SK-N-SH (cell line): ENCODE measurements at regions not wholly inside any gene's neighbourhood (a gene's known extent, or its start where the extent isn't known, plus 50 kb on each side); places are given as distances from the start of the nearest gene placed in this dataset.

ENCODE experiments used
- CTCF ChIA-PET: fragments of 300-600, 350-600 bp; formaldehyde crosslinking; extraction: SDS; loops from one replicate; lab custom pipeline; 2021; lab: Yijun Ruan, JAX
- POLR2A ChIA-PET: fragments of 350-600 bp; sonication (Branson Sonifier 250); formaldehyde crosslinking; extraction: SDS; loops from one replicate; lab custom pipeline; 2020; ENCODE audit warnings: antibody characterized with exemption, inconsistent platforms; lab: Yijun Ruan, JAX
- DNase-seq: peaks from one replicate; pipeline ENCODE4 v3.0.0; 2012
- H2AFZ ChIP-seq: fragments of 200-600 bp; sonication (generic); 2 replicates; pipeline ENCODE4 v1.8.1; 2016; ENCODE audit warnings: antibody characterized with exemption, mild to moderate bottlenecking, low read depth
- H3F3A ChIP-seq: fragments of 200-600 bp; sonication (generic); replicated peaks from 2 replicates; pipeline ENCODE3; 2016; ENCODE audit warnings: antibody characterized with exemption, mild to moderate bottlenecking; ENCODE audit not compliant: insufficient read depth
- H3K27ac ChIP-seq, 2 experiments: fragments of 200-500 bp in 1 of 2; fragments of 200-600 bp in 1 of 2; sonication (Bioruptor generic) in 1 of 2; sonication (generic), shearing (Covaris generic) in 1 of 2; 2 replicates each; pipeline versions ENCODE4 v1.5.1 to v1.6.1; 2014 to 2016; ENCODE audit warnings: low read depth in 2 of 2, inconsistent platforms in 1 of 2, low read length in 1 of 2, mild to moderate bottlenecking in 1 of 2, mixed read lengths in 1 of 2
- H3K27me3 ChIP-seq: fragments of 200-600 bp; sonication (generic), shearing (Covaris generic); 2 replicates; pipeline ENCODE4 v1.6.1; 2016; ENCODE audit warnings: mixed run types; ENCODE audit not compliant: insufficient read depth
- H3K36me3 ChIP-seq, 2 experiments: fragments of 200-500 bp in 1 of 2; fragments of 200-600 bp in 1 of 2; sonication (Bioruptor generic) in 1 of 2; sonication (generic) in 1 of 2; replicated peaks in 1 of 2; 2 replicates each; pipeline versions ENCODE3 to v1.5.1; 2014 to 2016; ENCODE audit warnings: low read length in 1 of 2, mild to moderate bottlenecking in 1 of 2; ENCODE audit not compliant: insufficient read depth in 2 of 2, control insufficient read depth in 1 of 2
- H3K4me1 ChIP-seq, 2 experiments: fragments of 200-500 bp in 1 of 2; fragments of 200-600 bp in 1 of 2; sonication (Bioruptor generic) in 1 of 2; sonication (generic), shearing (Covaris generic) in 1 of 2; 2 replicates each; pipeline versions ENCODE4 v1.5.1 to v1.6.1; 2014 to 2016; ENCODE audit warnings: low read depth in 1 of 2, low read length in 1 of 2, mixed run types in 1 of 2; ENCODE audit not compliant: insufficient read depth in 2 of 2, control insufficient read depth in 1 of 2
- H3K4me2 ChIP-seq: fragments of 200-600 bp; sonication (generic), shearing (Covaris generic); 2 replicates; pipeline ENCODE4 v1.6.1; 2017; ENCODE audit warnings: mixed run types
- H3K4me3 ChIP-seq, 2 experiments: fragments of 200-500 bp in 1 of 2; fragments of 200-600 bp in 1 of 2; sonication (Bioruptor generic) in 1 of 2; sonication (generic), shearing (Covaris generic) in 1 of 2; 2 replicates each; pipeline versions ENCODE4 v1.5.1 to v1.8.1; 2014 to 2016; ENCODE audit warnings: low read depth in 2 of 2, inconsistent platforms in 1 of 2, low read length in 1 of 2, mild to moderate bottlenecking in 1 of 2, mixed read lengths in 1 of 2, moderate library complexity in 1 of 2
- H3K79me2 ChIP-seq: fragments of 200-600 bp; sonication (generic); 2 replicates; pipeline ENCODE4 v1.8.1; 2017; ENCODE audit warnings: mild to moderate bottlenecking; ENCODE audit not compliant: insufficient read depth
- H3K9ac ChIP-seq: fragments of 200-600 bp; sonication (generic); 2 replicates; pipeline ENCODE4 v1.6.1; 2017; ENCODE audit warnings: mixed run types
- H3K9me2 ChIP-seq: fragments of 200-600 bp; sonication (generic); 2 replicates; pipeline ENCODE4 v1.6.1; 2017; ENCODE audit warnings: mixed run types
- H3K9me3 ChIP-seq: fragments of 200-600 bp; sonication (generic); 2 replicates; pipeline ENCODE4 v1.6.1; 2017; ENCODE audit warnings: mixed run types, mild to moderate bottlenecking, moderate library complexity
- H4K20me1 ChIP-seq: fragments of 200-600 bp; sonication (generic); 2 replicates; pipeline ENCODE4 v1.6.1; 2017; ENCODE audit warnings: mild to moderate bottlenecking, mixed run types; ENCODE audit not compliant: insufficient read depth
- CHD2 ChIP-seq: fragments of 150-350 bp; IDR thresholded peaks from 2 replicates; pipeline ENCODE4 v1.6.1; 2018; ENCODE audit warnings: low read length; ENCODE audit not compliant: partially characterized antibody
- CTCF ChIP-seq: fragments of 200-600 bp; sonication (generic); IDR thresholded peaks from 2 replicates; pipeline ENCODE4 v1.6.1; 2017; ENCODE audit warnings: antibody characterized with exemption, mild to moderate bottlenecking, moderate library complexity
- EP300 ChIP-seq, 2 experiments: IDR thresholded peaks; 2 replicates each; pipeline versions ENCODE4 v1.4.0 to v1.6.1; 2012; ENCODE audit warnings: borderline replicate concordance in 1 of 2, low read depth in 1 of 2, low read length in 1 of 2
- FOXJ3 ChIP-seq: sonication (generic); formaldehyde crosslinking; IDR thresholded peaks from 2 replicates; pipeline ENCODE4 v1.5.1; 2020; ENCODE audit warnings: mild to moderate bottlenecking, missing genetic modification reagents
- FOXM1 ChIP-seq: IDR thresholded peaks from 2 replicates; pipeline ENCODE4 v1.4.0; 2012; ENCODE audit warnings: low read depth, mild to moderate bottlenecking
- GABPA ChIP-seq: IDR thresholded peaks from 2 replicates; pipeline ENCODE4 v1.4.0; 2012; ENCODE audit warnings: low read depth, mild to moderate bottlenecking
- GATA2 ChIP-seq: sonication (generic); formaldehyde crosslinking; IDR thresholded peaks from 2 replicates; pipeline ENCODE4 v1.5.0; 2020; ENCODE audit warnings: mild to moderate bottlenecking, missing genetic modification reagents
- IRF3 ChIP-seq: fragments of 150-350 bp; IDR thresholded peaks from 2 replicates; pipeline ENCODE4 v1.6.1; 2016; ENCODE audit warnings: mild to moderate bottlenecking, low read depth, low read length
- JUND ChIP-seq: IDR thresholded peaks from 2 replicates; pipeline ENCODE4 v1.4.0; 2012
- MEF2A ChIP-seq: IDR thresholded peaks from 2 replicates; pipeline ENCODE4 v1.4.0; 2012; ENCODE audit warnings: low read depth, borderline replicate concordance
- PBX3 ChIP-seq: IDR thresholded peaks from 2 replicates; pipeline ENCODE4; 2012
- POLR2AphosphoS5 ChIP-seq: IDR thresholded peaks from 2 replicates; pipeline ENCODE4 v1.6.1; 2012; ENCODE audit warnings: low read depth, low read length
- RAD21 ChIP-seq: IDR thresholded peaks from 2 replicates; pipeline ENCODE4 v1.6.1; 2012; ENCODE audit warnings: mild to moderate bottlenecking, low read length
- RFX5 ChIP-seq: IDR thresholded peaks from 2 replicates; pipeline ENCODE4 v1.6.1; 2012; ENCODE audit warnings: mild to moderate bottlenecking, improper control_type of control experiment, low read length
- RXRA ChIP-seq: IDR thresholded peaks from 2 replicates; pipeline ENCODE4 v1.4.0; 2012; ENCODE audit warnings: low read depth, mild to moderate bottlenecking, borderline replicate concordance
- SIN3A ChIP-seq: IDR thresholded peaks from 2 replicates; pipeline ENCODE4 v1.6.1; 2012; ENCODE audit warnings: low read depth, mild to moderate bottlenecking, low read length, moderate library complexity, borderline replicate concordance
- SMC3 ChIP-seq: IDR thresholded peaks from 2 replicates; pipeline ENCODE4 v1.6.1; 2012; ENCODE audit warnings: low read depth, low read length, improper control_type of control experiment
- TEAD4 ChIP-seq: IDR thresholded peaks from 2 replicates; pipeline ENCODE4 v1.4.0; 2012; ENCODE audit warnings: mild to moderate bottlenecking, borderline replicate concordance; ENCODE audit not compliant: insufficient read depth
- USF1 ChIP-seq: IDR thresholded peaks from 2 replicates; pipeline ENCODE4 v1.4.0; 2012; ENCODE audit warnings: low read depth, borderline replicate concordance
- WGBS: methylation state at CpG from one replicate; pipeline ENCODE4 v1.1.6; 2017; ENCODE audit warnings: low lambda C conversion rate; 5-methylcytosine and 5-hydroxymethylcytosine counted together

GRCh38 chr4:61086979-61087378 is 113.1 kb upstream of the ADGRL3 start:
- Histone ChIP-seq H3K79me2 (no peaks in the 10 kb centered on the region), H3F3A (no peaks in the 10 kb centered on the region), H3K9ac (no peak overlapping the region), H4K20me1 (no peaks in the 10 kb centered on the region), H3K27ac (no peak overlapping the region), H3K9me3 (no peaks in the 10 kb centered on the region), H2AFZ (no peak overlapping the region), H3K36me3 (no peaks in the 10 kb centered on the region), H3K9me2 (0 out of 2 replicates have a peak, but pooled peaks cover 3% of the 10 kb centered on the region), H3K4me1 (no peaks in the 10 kb centered on the region), H3K27me3 (no peaks in the 10 kb centered on the region), H3K4me3 (no peak overlapping the region), H3K4me2 (no peak overlapping the region)
- POLR2A ChIA-PET: no interaction called here
- CTCF ChIA-PET: no interaction called here
- TF ChIP-seq MEF2A (no peak), SIN3A (no peak), RFX5 (no peak), USF1 (no peak), JUND (no peak), GATA2 (CRISPR knock-in tag) (no peak), TEAD4 (no peak), RAD21 (no peak)
- no peak for DNase-seq
- 10% methylated on average over 3 of the region's 3 CpGs for WGBS

GRCh38 chr4:61094854-61095598 is 105.1 kb upstream of the ADGRL3 start:
- Histone ChIP-seq H3K9me2 (0 out of 2 replicates have a peak, but pooled peaks cover 3% of the 10 kb centered on the region), H3K27ac (no peak overlapping the region), H2AFZ (no peak overlapping the region), H3K79me2 (no peaks in the 10 kb centered on the region), H3K9me3 (no peaks in the 10 kb centered on the region), H3K4me3 (no peak overlapping the region), H3K27me3 (no peaks in the 10 kb centered on the region), H3F3A (no peaks in the 10 kb centered on the region), H3K4me2 (no peak overlapping the region), H3K36me3 (no peaks in the 10 kb centered on the region), H4K20me1 (no peaks in the 10 kb centered on the region), H3K4me1 (no peaks in the 10 kb centered on the region), H3K9ac (no peak overlapping the region)
- TF ChIP-seq RXRA (no peak), POLR2AphosphoS5 (no peak), SIN3A (no peak), FOXM1 (no peak), SMC3 (no peak), JUND (no peak), GABPA (no peak), FOXJ3 (no peak), EP300 (IDR thresholded peaks at IDR 0.05; ENCODE audit: borderline replicate concordance in 1 of 2, low read depth in 1 of 2, low read length in 1 of 2) (no peak), CHD2 (no peak), CTCF (no peak), IRF3 (no peak), PBX3 (no peak), TEAD4 (no peak)
- 29% methylated on average over 6 of the region's 6 CpGs for WGBS
- DNase-seq: no peak
- ChIA-PET CTCF (no interaction called here), POLR2A (no interaction called here)
